HG02678 (cell line): ENCODE measurements at regions not wholly inside any gene's neighbourhood (a gene's known extent, or its start where the extent isn't known, plus 50 kb on each side); places are given as distances from the start of the nearest gene placed in this dataset.

Experiments used
- ATAC-seq: cut with Tn5 transposase; IDR thresholded peaks from one replicate; pipeline ENCODE4 v1.9.1; 2021; ENCODE audit warnings: mild to moderate bottlenecking, moderate library complexity; ENCODE audit not compliant: unreplicated experiment

GRCh38 chr14:53528185-53528671 lies 375.1 kb upstream of the DDHD1 start:
- no peak for ATAC-seq

DNA sequence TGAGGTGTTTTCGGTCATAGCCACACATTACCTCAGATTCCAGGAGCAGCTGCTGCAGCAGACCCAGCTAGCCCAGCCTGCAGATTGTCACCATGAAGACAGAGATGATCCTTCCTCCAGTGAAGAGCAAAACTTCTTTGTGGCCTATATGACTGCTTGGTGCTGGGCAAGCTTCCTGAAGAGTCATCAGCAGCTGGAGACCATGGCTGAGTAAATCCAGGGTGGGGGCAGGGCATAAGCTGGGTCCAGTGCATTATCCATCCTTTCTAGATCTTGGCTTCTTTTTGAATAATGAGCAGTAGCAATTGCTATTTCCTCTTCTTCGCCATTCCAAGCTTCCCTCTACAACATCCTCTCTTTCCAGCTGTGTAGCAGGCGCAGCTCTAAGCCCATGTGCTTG lies 373.1 kb upstream of the DDHD1 start:
- no peak for ATAC-seq

DNA sequence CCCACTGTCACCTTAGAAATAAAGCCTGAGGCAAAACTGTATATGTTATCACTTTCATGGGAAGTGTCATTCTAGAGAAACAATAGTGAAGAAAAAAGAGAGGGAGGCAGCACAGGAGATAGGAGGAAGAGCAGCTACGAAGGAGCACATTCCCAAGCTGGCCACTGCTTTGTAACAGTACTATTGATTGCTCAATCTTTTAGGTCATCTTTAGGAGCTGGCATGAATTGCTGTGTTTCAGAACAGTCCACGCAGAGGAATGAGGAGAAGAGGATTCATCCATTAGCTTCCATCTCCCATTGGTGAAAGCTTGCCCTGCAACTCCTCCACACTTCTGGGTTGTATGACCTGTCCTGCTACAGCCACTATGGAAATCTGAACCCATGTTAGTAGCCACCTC lies 372.5 kb upstream of the DDHD1 start:
- ATAC-seq, result no peak

GRCh38 chr14:53524391-53524790 lies 371.3 kb upstream of the DDHD1 start:
- no peak for ATAC-seq

GRCh38 chr14:53523226-53523625 lies 370.1 kb upstream of the DDHD1 start:
- ATAC-seq, result no peak

GRCh38 chr14:53520078-53520928 lies 367.2 kb upstream of the DDHD1 start:
- no peak for ATAC-seq

- ATAC-seq, result no peak
Measured at GRCh38 chr14:53519137-53519536, 366.0 kb upstream of the DDHD1 start.

GRCh38 chr14:53517270-53517960 lies 364.3 kb upstream of the DDHD1 start:
- ATAC-seq, result no peak

DNA sequence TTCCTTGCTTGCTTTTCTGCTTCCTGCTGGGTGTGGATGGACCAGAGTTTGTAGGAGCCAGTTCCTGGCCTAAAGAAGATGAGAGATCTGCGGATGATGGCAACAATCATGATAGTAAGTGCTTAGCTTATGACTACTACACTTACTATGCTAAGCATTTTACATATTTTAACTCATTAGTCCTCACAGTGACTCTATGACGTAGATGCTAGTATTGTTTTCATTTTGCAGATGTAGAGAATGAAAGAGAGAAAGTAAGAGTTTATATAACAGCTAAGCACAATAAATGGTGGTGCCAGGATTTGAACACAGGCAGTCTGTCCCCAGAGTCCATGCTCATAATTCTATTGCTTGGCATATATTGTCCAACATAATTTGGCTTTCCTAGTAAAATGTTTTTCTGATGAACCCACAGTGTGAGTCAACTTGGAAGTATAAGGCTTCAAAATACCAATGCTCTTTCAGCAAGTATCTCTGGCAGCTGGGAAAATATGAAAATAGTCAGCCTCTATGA lies 363.2 kb upstream of the DDHD1 start:
- ATAC-seq, result no peak

GRCh38 chr14:53515276-53515675 lies 362.2 kb upstream of the DDHD1 start:
- ATAC-seq, result no peak

GRCh38 chr14:53514197-53514596 lies 361.1 kb upstream of the DDHD1 start:
- no peak for ATAC-seq

DNA sequence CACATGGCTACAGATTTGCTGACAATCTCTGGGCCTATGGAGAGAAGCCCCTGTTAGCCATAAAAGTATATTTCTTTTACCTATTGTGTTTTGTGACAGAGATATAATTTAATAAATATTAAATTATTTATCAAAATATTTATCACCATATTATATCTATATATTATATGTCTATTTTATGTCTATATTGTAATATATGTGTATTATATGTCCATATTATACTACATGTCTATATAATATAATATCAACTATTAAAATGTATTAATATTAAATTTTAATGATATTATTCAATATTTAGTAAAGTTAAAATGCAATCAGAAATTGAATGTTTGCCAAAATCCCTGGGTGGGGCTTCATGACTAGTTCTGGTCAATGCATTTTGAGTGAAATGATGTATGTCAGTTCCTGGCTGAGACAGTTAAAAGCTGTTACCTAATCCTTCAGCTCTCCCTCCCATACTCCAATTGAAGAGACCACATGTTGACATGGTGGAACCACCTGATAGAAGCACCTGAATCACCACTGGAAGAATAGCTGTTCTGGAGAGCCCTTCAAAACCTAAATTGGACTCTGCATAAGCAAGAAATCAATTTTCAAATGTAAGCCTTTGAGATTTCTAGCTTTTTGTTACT lies 357.3 kb upstream of the DDHD1 start:
- ATAC-seq, result no peak

- ATAC-seq, result no peak
Measured at GRCh38 chr14:53509276-53510244, 356.4 kb upstream of the DDHD1 start.

DNA sequence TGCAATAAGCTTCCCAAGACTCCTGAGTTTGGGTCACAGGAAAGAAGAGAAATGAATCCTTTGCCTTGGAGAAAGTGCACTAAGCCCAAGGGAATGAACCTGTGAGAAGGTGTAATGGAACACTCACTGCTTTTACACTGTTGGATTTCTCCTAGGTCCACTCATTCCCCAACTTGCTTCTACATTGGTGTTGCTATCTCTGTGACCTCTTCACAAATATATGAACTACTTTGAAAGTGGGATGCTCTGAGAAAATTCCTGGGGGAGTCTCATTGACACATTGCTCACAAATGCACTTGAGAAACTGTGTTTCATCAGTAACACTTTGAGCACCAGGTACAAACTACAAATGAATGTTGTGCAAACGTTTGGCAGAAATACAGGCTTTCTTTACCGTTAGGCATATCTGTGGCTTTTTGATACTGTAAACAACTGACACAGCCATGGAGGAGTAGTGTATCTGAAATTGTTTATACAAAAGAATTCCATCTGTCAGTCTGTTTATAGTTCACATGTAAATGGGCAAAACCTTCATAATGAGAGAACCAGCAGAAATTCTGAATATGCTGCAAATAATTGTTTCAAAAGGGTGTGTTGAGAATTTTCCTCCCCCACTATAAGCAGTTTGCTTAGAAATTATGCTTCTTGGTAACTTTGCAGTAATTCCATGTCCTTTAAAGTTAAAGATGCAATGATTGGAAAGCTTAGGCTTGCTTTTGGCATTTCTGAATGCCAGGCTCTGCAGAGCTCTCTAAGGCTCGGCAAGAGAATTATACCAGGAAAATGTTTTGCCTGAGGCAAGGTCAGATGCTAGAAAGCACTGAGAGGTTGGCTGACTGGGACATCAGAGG lies 348.5 kb upstream of the DDHD1 start:
- no peak for ATAC-seq

GRCh38 chr14:53500191-53500590 lies 347.1 kb upstream of the DDHD1 start:
- ATAC-seq, result no peak

DNA sequence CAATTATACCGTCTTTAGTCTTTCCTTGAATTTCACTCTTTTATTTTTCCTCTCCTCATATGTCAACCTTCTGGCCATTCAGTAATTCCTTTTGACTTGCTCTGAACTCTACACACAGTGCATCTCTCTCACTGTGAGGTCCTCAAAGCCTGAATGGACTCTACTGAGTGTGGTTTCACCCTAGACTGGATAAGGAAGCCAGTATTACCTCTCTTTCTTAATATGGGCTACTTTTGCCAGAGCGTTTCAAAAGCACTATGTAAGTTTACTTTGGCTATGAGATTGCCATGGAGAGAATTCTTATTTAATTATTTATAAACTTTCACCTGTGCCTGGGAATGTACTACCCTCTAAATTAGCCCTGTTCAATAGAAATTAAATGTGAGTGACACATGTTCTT lies 343.5 kb upstream of the DDHD1 start:
- no peak for ATAC-seq

GRCh38 chr14:53495846-53496343 lies 342.8 kb upstream of the DDHD1 start:
- no peak for ATAC-seq

DNA sequence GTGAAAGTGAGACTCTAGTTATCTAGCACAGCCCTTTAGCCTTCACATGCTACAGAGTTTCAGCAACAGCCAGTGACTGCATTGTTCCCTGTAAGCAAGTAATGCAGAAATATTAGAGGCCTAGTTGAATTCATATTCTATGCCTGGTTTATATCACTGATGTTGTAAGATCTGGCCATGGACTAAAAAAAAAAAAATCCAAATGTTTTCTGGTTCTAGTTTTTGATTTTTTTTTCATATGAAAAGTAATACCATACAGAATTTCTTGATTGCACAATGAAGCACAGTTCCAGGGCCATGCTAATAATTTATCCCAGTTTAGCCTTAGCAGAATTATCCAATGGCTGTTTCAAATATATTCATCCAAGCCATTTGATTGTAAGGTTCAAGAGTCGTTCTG lies 341.5 kb upstream of the DDHD1 start:
- no peak for ATAC-seq

- no peak for ATAC-seq
Measured at GRCh38 chr14:53493860-53494259, 340.7 kb upstream of the DDHD1 start.
